K562 (cell line): ENCODE measurements at regions not wholly inside any gene's neighbourhood (a gene's known extent, or its start where the extent isn't known, plus 50 kb on each side); places are given as distances from the start of the nearest gene placed in this dataset.

Experiments used
- E4F1 ChIP-seq: fragments of 250-450 bp; sonication (Bioruptor Pico); IDR thresholded peaks from 2 replicates; pipeline ENCODE4 v1.5.0; 2021; ENCODE audit warnings: mild to moderate bottlenecking, borderline replicate concordance
- ID3 ChIP-seq, 2 experiments: fragments of 250-450 bp in 1 of 2; fragments of 450-650 bp in 1 of 2; sonication (Bioruptor Pico) in 1 of 2; IDR thresholded peaks; 2 replicates each; pipeline versions ENCODE4 v1.6.1 to v1.8.0; 2016 to 2021; ENCODE audit warnings: mild to moderate bottlenecking in 2 of 2, moderate library complexity in 2 of 2, missing compliant biosample characterization in 1 of 2, missing genetic modification characterization in 1 of 2
- MBD1 ChIP-seq: fragments of 250-450 bp; sonication (Bioruptor Pico); IDR thresholded peaks from 2 replicates; pipeline ENCODE4 v1.8.0; 2022; ENCODE audit warnings: inconsistent platforms
- SRSF1 ChIP-seq: fragments of 200-400 bp; formaldehyde crosslinking; IDR thresholded peaks from 2 replicates; pipeline ENCODE4 v1.6.1; 2017; ENCODE audit warnings: mild to moderate bottlenecking, low read depth, low read length, moderate library complexity
- STAT5B ChIP-seq: fragments of 250-450 bp; sonication (Bioruptor Pico); IDR thresholded peaks from 2 replicates; pipeline ENCODE4 v1.8.0; 2021; ENCODE audit warnings: mild to moderate bottlenecking, inconsistent platforms
- ZBTB1 ChIP-seq: sonication (generic); formaldehyde crosslinking; IDR thresholded peaks from 2 replicates; pipeline ENCODE4 v1.8.1; 2023; ENCODE audit warnings: missing genetic modification reagents, low read depth, mild to moderate bottlenecking, borderline replicate concordance

GRCh38 chr22:47849576-47849975 lies 1087.1 kb downstream of the TBC1D22A start (continued):
- no peak for TF ChIP-seq MBD1
- TF ChIP-seq ZBTB1 (CRISPR knock-in tag) = no peak
- no peak for TF ChIP-seq ID3 (CRISPR knock-in tag; IDR thresholded peaks at IDR 0.05)
- TF ChIP-seq ID3 (tag; IDR thresholded peaks at IDR 0.05) = no peak
- TF ChIP-seq SRSF1 = no peak
- no peak for TF ChIP-seq E4F1
- no peak for TF ChIP-seq STAT5B
- TF ChIP-seq, all 486 proteins: peak for 0
